ENCODE measurements at regions not wholly inside any gene's neighbourhood (a gene's known extent, or its start where the extent isn't known, plus 50 kb on each side); places are given as distances from the start of the nearest gene placed in this dataset.

DNA sequence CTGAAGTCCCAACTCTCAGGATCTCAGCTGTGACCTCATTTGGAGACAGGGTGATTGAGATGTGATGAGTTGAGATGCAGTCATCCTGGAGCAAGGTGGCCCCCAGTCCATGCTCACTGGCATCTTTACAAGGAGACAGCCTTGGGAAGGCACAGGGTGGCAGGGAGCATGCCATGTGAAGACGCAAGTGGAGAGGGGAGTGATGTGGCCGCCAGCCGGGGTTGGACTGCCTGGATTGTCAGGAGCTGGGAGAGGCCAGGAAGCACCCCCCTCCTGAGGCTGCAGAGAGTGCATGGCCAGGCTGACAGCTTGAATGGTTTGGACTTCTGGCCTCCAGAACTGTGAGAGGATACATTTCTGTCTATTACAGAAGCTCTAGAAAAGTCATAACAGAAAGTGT is 194.4 kb downstream of the UQCRFS1 start:
- CTCF ChIA-PET, result no interaction called here
- H3K4me3 Mint-ChIP-seq, result no peak overlapping the region
- H3K36me3 Mint-ChIP-seq, result no peaks in the 10 kb centered on the region
- no peak overlapping the region for H3K27ac Mint-ChIP-seq
- peaks cover 9% of the 10 kb centered on the region for H3K27me3 Mint-ChIP-seq
- H3K9me3 Mint-ChIP-seq, result no peaks in the 10 kb centered on the region
- DNase-seq, result no peak
- no peaks in the 10 kb centered on the region for H3K4me1 Mint-ChIP-seq

DNA sequence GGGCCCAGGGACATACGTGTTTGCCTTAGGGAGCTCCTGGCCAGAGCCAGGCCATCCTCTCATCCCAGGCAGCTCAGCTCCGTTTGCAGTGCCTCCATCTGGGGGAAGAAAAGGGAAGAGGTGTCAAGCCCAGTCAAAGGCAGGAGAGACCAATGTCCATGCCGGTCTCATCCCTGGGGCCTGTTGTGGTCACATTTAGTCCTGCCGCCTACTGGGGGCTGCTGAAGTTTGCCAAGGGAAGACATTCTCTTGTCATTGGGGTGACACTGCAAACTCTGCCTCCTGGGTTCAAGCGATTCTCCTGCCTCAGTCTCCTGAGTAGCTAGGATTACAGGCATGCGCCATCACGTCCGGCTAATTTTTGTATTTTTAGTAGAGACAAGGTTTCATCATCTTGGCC is 195.2 kb downstream of the UQCRFS1 start:
- CTCF ChIA-PET, result no interaction called here
- no peak overlapping the region for H3K4me3 Mint-ChIP-seq
- no peaks in the 10 kb centered on the region for H3K36me3 Mint-ChIP-seq

GRCh38 chr19:29016926-29017760 is 195.8 kb downstream of the UQCRFS1 start:
- Mint-ChIP-seq H3K9me3 (no peaks in the 10 kb centered on the region), H3K27me3 (peaks cover 9% of the 10 kb centered on the region), H3K4me3 (no peak overlapping the region), H3K36me3 (no peaks in the 10 kb centered on the region), H3K27ac (no peak overlapping the region), H3K4me1 (no peaks in the 10 kb centered on the region)
- CTCF ChIA-PET, result no interaction called here
- DNase-seq, result no peak

More for the DNA sequence above, 195.2 kb downstream of the UQCRFS1 start:
- Mint-ChIP-seq H3K9me3 (no peaks in the 10 kb centered on the region), H3K27ac (no peak overlapping the region), H3K27me3 (peaks cover 9% of the 10 kb centered on the region), H3K4me1 (no peaks in the 10 kb centered on the region)
- no peak for DNase-seq

GRCh38 chr19:29016353-29016752 is 196.6 kb downstream of the UQCRFS1 start:
- Mint-ChIP-seq H3K4me3 (no peak overlapping the region), H3K4me1 (no peaks in the 10 kb centered on the region), H3K9me3 (no peaks in the 10 kb centered on the region), H3K36me3 (no peaks in the 10 kb centered on the region), H3K27me3 (peaks cover 9% of the 10 kb centered on the region), H3K27ac (no peak overlapping the region)
- CTCF ChIA-PET, result no interaction called here
- no peak for DNase-seq

GRCh38 chr19:29015569-29015968 is 197.4 kb downstream of the UQCRFS1 start:
- H3K4me1 Mint-ChIP-seq, result no peaks in the 10 kb centered on the region
- CTCF ChIA-PET, result no interaction called here
- DNase-seq, result no peak
- H3K4me3 Mint-ChIP-seq, result no peak overlapping the region
- H3K27ac Mint-ChIP-seq, result no peak overlapping the region
- H3K36me3 Mint-ChIP-seq, result no peaks in the 10 kb centered on the region
- peaks cover 9% of the 10 kb centered on the region for H3K27me3 Mint-ChIP-seq
- no peaks in the 10 kb centered on the region for H3K9me3 Mint-ChIP-seq

- DNase-seq, result no peak
- H3K27me3 Mint-ChIP-seq, result peaks cover 9% of the 10 kb centered on the region
- no peak overlapping the region for H3K4me3 Mint-ChIP-seq
- peaks cover 2% of the 10 kb centered on the region for H3K9me3 Mint-ChIP-seq
- H3K27ac Mint-ChIP-seq, result no peak overlapping the region
- H3K4me1 Mint-ChIP-seq, result no peaks in the 10 kb centered on the region
- H3K36me3 Mint-ChIP-seq, result no peaks in the 10 kb centered on the region
- CTCF ChIA-PET, result no interaction called here
Observed at GRCh38 chr19:29014857-29015436, 198.0 kb downstream of the UQCRFS1 start.

DNA sequence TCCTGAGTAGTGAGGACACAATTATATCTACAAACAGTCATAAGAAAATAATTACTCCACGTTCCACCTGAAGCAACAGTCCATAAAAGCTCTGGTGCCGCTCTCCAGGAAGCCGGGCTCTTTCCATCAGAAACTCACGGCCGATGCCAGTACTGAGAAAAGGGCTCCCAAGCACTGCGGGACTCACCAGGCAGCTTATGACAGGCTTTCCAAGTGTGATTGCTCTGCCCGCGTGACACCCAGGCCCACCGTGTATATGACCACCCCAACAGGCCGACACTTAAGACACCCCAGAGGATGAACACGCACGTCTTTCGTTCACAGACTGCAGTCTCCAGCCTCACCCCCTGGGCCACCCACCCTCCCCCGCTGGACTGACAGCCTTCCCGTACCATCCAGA is 199.0 kb downstream of the UQCRFS1 start:
- peaks cover 9% of the 10 kb centered on the region for H3K27me3 Mint-ChIP-seq
- no peaks in the 10 kb centered on the region for H3K4me1 Mint-ChIP-seq
- H3K36me3 Mint-ChIP-seq, result no peaks in the 10 kb centered on the region
- H3K4me3 Mint-ChIP-seq, result no peak overlapping the region
- no peak for DNase-seq
- H3K9me3 Mint-ChIP-seq, result peaks cover 3% of the 10 kb centered on the region
- H3K27ac Mint-ChIP-seq, result no peak overlapping the region
- CTCF ChIA-PET, result no interaction called here

- CTCF ChIA-PET, result no interaction called here
- no peak overlapping the region for H3K4me3 Mint-ChIP-seq
Observed at GRCh38 chr19:29013325-29013724, 199.6 kb downstream of the UQCRFS1 start.

DNA sequence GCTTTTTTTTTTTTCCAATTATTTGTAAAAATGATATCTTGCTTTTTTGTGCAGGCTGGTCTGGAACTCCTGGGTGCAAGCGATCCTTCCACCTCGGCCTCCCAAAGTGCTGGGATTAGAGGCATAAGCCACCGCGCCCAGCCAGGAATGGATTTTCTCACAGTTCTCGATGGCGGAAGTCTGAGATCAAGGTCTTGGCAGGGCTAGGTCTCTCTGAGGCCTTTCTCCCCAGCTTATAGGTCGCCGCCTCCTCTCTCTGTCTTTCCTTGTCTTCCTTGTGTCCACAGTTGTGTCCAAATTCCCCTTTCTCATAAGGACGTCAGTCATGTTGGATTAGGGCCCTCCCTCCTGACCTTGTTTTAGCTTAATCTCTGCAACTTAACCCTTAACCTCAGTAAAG is 200.5 kb downstream of the UQCRFS1 start:
- no peaks in the 10 kb centered on the region for H3K36me3 Mint-ChIP-seq
- peaks cover 9% of the 10 kb centered on the region for H3K27me3 Mint-ChIP-seq
- no peak overlapping the region for H3K27ac Mint-ChIP-seq
- H3K4me1 Mint-ChIP-seq, result no peaks in the 10 kb centered on the region
- no peak for DNase-seq
- CTCF ChIA-PET, result interaction anchor here (0.7 kb wide), 1 partner anchor 917 kb away, joined by 3 read pairs; no protein-coding TSS in a partner anchor
- peaks cover 3% of the 10 kb centered on the region for H3K9me3 Mint-ChIP-seq
- H3K4me3 Mint-ChIP-seq, result no peak overlapping the region

More at GRCh38 chr19:29013325-29013724, 199.6 kb downstream of the UQCRFS1 start:
- DNase-seq, result no peak
- Mint-ChIP-seq H3K9me3 (peaks cover 3% of the 10 kb centered on the region), H3K27ac (no peak overlapping the region), H3K36me3 (no peaks in the 10 kb centered on the region), H3K4me1 (no peaks in the 10 kb centered on the region), H3K27me3 (peaks cover 9% of the 10 kb centered on the region)

DNA sequence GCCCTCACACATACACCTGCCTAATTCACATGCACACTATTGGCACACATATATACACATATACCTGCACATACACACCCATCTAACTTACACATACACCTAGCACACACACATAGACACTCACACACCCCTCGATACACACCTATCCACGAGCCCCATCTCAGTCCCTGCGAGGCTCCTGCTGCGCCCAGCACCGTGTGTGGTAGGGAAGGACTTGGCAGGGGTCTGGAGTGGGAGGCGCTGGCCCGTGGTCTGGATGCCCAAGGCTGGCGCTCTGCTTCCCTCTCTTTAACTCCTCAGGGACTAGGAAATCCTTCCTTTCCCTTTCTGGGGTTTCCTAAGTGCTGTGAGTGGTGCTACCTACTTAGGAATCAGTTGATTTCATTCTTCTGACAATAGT is 202.7 kb downstream of the UQCRFS1 start:
- Mint-ChIP-seq H3K27ac (no peak overlapping the region), H3K4me3 (no peak overlapping the region), H3K4me1 (no peaks in the 10 kb centered on the region), H3K36me3 (no peaks in the 10 kb centered on the region), H3K27me3 (peaks cover 4% of the 10 kb centered on the region), H3K9me3 (peaks cover 4% of the 10 kb centered on the region)
- DNase-seq, result no peak
- CTCF ChIA-PET, result no interaction called here

GRCh38 chr19:29006057-29006735 is 206.8 kb downstream of the UQCRFS1 start:
- Mint-ChIP-seq H3K4me1 (no peaks in the 10 kb centered on the region), H3K27ac (no peak overlapping the region), H3K27me3 (no peaks in the 10 kb centered on the region), H3K4me3 (no peak overlapping the region), H3K36me3 (no peaks in the 10 kb centered on the region), H3K9me3 (peaks cover 4% of the 10 kb centered on the region)
- CTCF ChIA-PET, result no interaction called here
- DNase-seq, result no peak

DNA sequence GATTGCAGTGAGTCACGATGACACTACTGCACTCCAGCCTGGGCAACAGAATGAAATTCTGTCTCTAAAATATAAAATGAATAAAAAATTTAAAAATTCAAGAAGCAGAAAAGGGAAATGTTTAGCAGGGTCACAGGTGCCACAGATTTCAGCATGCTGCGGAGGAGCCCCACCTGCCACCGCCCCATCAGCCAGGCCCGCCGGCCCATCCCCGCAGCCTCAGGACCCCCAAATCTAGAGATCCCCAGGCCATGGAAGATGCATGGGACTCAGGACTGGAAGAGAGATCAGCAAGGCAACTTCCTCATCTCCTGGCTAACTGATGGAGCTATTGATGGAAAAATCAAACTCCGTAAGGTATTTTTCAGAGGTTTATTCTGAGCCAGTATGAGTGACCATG is 208.2 kb downstream of the UQCRFS1 start:
- Mint-ChIP-seq H3K27ac (no peak overlapping the region), H3K4me1 (no peaks in the 10 kb centered on the region), H3K36me3 (no peaks in the 10 kb centered on the region), H3K9me3 (peaks cover 1% of the 10 kb centered on the region), H3K4me3 (no peak overlapping the region), H3K27me3 (no peaks in the 10 kb centered on the region)
- no peak for DNase-seq
- CTCF ChIA-PET, result no interaction called here

- CTCF ChIA-PET, result no interaction called here
- no peak overlapping the region for H3K27ac Mint-ChIP-seq
- no peaks in the 10 kb centered on the region for H3K4me1 Mint-ChIP-seq
- H3K9me3 Mint-ChIP-seq, result peaks cover 1% of the 10 kb centered on the region
- no peak for DNase-seq
- no peaks in the 10 kb centered on the region for H3K36me3 Mint-ChIP-seq
- no peak overlapping the region for H3K4me3 Mint-ChIP-seq
- no peaks in the 10 kb centered on the region for H3K27me3 Mint-ChIP-seq
Observed at GRCh38 chr19:29003641-29004409, 209.1 kb downstream of the UQCRFS1 start.

- Mint-ChIP-seq H3K27ac (no peak overlapping the region), H3K4me1 (no peaks in the 10 kb centered on the region), H3K27me3 (no peaks in the 10 kb centered on the region), H3K4me3 (no peak overlapping the region), H3K36me3 (no peaks in the 10 kb centered on the region), H3K9me3 (peaks cover 10% of the 10 kb centered on the region)
- no peak for DNase-seq
- CTCF ChIA-PET, result no interaction called here
Observed at GRCh38 chr19:29002336-29002735, 210.6 kb downstream of the UQCRFS1 start.
